VCaP (cell line): ENCODE measurements at regions not wholly inside any gene's neighbourhood (a gene's known extent, or its start where the extent isn't known, plus 50 kb on each side); places are given as distances from the start of the nearest gene placed in this dataset.

ENCODE experiments used
- H3K27ac ChIP-seq: fragments of 450-650 bp; 2 replicates; pipeline ENCODE4 v1.5.1; 2017
- TF ChIP-seq, protein P1 (sequence below): fragments of 450-650 bp; conservative IDR thresholded peaks from 2 replicates; pipeline ENCODE4 v1.5.1; 2017; ENCODE audit warnings: mild to moderate bottlenecking, moderate library complexity

DNA sequence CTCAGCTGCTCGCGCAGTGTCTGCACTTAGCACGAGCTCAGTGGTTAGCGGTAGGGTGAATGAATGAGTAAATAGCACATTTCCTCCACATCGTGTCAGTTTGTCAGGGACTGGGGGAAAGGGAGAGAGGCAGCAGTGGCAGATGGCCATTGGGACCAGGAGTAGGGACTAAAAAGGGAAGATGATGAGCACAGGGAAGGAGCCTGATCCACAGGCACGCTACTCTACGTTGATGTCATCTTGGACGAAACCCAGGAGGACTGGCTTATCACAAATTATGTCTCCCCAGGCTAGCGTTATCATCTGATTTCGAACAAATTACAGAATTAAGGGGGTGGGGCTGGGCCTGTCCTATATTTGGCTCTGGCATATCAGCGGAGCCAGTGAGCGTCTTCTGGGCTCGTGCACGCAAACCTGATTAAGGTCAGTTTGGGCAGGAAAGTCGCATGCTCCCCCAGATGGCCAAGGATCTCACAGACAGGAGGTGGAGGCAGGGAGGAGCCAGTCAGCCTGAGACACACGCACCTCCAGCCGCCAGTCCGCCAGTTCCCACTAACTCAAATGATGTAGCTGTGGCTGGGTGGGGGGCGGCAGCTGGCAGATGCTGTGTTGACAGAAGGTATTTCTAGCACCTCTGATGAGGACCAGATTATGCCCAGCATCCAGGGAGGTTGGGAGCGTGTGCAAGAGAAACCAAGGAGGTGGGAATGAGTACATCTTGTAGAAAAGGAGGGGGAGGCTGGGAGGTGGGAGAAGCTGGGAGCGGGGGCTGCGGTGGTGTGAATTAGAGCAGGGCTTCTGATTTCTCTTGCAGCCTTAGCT, 97.4 kb upstream of the PRDM11 start:
- H3K27ac ChIP-seq, result no peak overlapping the region
- TF ChIP-seq, protein P1, sequence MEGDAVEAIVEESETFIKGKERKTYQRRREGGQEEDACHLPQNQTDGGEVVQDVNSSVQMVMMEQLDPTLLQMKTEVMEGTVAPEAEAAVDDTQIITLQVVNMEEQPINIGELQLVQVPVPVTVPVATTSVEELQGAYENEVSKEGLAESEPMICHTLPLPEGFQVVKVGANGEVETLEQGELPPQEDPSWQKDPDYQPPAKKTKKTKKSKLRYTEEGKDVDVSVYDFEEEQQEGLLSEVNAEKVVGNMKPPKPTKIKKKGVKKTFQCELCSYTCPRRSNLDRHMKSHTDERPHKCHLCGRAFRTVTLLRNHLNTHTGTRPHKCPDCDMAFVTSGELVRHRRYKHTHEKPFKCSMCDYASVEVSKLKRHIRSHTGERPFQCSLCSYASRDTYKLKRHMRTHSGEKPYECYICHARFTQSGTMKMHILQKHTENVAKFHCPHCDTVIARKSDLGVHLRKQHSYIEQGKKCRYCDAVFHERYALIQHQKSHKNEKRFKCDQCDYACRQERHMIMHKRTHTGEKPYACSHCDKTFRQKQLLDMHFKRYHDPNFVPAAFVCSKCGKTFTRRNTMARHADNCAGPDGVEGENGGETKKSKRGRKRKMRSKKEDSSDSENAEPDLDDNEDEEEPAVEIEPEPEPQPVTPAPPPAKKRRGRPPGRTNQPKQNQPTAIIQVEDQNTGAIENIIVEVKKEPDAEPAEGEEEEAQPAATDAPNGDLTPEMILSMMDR, result no peak

DNA sequence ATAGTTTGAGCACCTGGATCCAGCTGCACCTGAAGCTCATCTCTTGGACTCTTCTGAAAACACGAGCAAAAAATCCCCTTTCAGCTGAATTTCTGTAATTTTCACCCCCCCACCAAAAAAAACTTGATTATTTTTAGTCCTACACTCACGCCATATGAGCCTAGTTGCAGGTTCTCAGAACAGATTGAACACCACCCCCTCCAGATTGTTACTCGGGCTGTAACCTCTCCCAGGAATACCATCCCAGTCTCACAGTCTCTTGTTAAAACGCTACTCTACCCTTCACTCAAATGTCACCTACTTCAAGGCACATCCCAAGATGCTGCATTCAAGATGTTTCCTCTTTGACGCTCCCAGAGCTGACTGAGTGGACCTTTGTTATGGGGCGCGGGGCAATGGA, 96.3 kb upstream of the PRDM11 start:
- TF ChIP-seq, protein P1, result no peak

DNA sequence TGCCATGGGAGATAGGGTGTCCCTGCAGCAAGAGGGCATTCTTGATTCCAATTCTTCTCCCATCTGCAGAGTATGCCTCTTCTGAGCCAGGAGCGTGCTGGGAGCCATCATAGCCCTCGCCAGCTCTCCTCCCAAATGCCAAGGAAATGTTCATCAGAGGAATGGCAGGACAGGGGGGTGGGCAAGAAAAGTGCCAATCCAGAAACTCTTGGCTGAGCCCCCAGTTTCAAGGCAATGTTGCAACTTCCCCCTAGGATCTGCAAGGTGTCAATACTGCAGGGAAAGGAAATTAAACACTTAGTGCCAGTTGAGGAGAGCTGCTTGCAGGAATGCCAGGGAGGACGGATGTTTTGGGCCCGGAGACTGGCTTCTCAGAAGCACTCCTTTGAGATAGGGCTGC, 94.8 kb upstream of the PRDM11 start:
- no peak overlapping the region for H3K27ac ChIP-seq

More for the DNA sequence above, 96.3 kb upstream of the PRDM11 start:
- no peak overlapping the region for H3K27ac ChIP-seq

DNA sequence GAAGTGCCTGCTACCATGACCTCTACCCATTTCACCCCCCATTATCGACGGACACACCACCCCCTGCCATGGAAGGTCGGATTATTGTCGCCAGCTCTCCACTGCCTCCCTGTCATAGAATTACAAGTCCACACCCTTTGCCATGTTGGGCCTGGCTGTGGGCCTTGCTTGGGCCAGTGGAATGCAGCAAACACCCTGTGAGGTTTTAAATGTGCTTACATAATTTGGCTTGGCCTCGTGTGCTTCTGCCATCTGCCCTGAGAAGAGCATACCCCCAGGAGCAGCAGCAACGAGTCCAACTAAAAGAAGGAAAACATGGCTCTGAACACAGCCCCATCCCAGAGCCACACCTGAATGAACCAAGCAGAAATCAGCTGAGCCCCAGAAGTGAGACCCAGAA, 94.1 kb upstream of the PRDM11 start:
- TF ChIP-seq, protein P1, result no peak
- H3K27ac ChIP-seq, result no peak overlapping the region

More for the DNA sequence above, 94.8 kb upstream of the PRDM11 start:
- TF ChIP-seq, protein P1, result no peak

DNA sequence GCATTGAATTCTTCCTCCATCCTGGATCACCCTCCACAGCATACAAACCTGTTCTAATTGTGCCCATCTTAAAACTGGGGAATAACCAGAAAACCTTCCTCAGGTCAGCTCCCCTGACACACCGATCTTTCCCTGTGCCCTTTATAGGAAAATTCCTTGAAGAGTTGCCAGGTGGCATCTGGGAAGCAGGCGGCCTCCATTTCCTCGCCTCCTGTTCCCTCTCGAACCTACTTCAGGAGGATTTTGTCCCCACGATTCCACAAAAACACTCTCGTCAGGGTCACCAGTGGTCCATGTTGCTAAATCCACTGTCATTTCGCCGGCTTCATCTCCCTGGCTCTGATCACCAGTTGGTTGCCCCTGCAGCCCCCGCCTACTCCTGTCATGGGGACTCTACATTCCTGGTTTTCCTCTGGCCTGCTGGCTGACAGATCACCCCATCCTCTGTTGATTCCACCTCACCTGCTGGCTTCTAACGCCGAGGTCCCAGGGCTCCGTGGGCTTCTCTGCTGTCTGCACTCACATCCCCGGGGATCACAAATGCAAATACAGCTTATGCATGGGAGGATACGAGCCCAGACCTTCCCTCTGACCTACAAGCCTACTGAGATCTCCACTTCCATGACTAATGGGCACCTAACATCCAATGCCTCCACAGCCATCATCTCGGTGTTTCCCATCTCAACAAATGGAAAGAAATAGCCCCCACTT, 92.5 kb upstream of the PRDM11 start:
- TF ChIP-seq, protein P1, result no peak
- H3K27ac ChIP-seq, result no peak overlapping the region

DNA sequence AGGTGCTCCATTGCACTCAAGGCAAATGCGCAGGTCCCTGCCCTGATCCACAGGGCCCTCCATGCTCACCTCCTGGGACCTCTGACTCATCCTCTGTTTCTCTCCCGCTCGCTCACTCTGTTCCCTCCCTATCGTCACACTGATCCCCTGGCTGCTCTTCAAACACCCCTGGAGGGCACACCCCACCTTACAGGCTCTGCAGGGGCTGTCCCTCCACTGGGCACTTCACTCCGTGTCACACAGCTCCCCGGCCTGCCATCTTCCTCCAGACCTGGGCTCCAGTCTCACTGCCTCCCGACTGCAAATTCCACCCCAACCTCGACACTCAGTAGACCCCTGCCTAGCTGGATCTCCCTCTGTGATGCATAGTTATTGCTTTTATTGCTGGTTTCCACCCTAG, 91.5 kb upstream of the PRDM11 start:
- no peak overlapping the region for H3K27ac ChIP-seq
- TF ChIP-seq, protein P1, result no peak

DNA sequence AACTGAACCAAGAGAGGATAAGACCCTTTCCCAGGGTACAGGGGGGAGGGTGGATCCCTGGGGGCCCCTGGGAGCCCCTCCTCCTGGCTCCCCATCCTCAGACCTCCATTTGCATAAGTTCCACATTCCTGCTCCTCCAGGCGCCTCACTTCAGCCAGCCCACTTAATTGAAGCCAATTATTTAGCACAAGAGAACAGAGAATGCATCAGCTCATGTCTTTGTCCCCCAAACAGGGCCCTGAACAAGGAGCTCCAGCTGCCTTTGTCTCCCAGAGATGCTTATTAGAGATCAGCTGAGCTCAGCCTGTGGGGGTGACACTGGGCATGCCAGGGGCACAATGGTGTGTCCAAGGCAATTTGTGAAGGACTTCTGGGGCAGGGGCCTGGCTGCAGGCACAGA, 89.9 kb upstream of the PRDM11 start:
- TF ChIP-seq, protein P1, result no peak
- no peak overlapping the region for H3K27ac ChIP-seq
